Karpas-422 (cell line): ENCODE measurements at regions not wholly inside any gene's neighbourhood (a gene's known extent, or its start where the extent isn't known, plus 50 kb on each side); places are given as distances from the start of the nearest gene placed in this dataset.

Experiments
- DNase-seq: peaks from one replicate; pipeline ENCODE4 v3.0.0-alpha.2; 2015
- H2AFZ ChIP-seq: fragments of 200-600 bp; sonication (generic); 2 replicates; pipeline ENCODE4 v1.6.1; 2014; ENCODE audit warnings: antibody characterized with exemption, low read length, mixed read lengths
- H3K27ac ChIP-seq: fragments of 200-600 bp; sonication (generic); 2 replicates; pipeline ENCODE4 v1.5.1; 2014; ENCODE audit warnings: mild to moderate bottlenecking, low read length, moderate library complexity
- H3K27me3 ChIP-seq: fragments of 200-600 bp; sonication (generic); 2 replicates; pipeline ENCODE4 v1.6.1; 2014; ENCODE audit warnings: low read length, mixed read lengths
- H3K36me3 ChIP-seq: fragments of 200-600 bp; sonication (generic); 2 replicates; pipeline ENCODE4 v1.6.1; 2014; ENCODE audit warnings: low read length, mixed read lengths; ENCODE audit not compliant: insufficient read depth
- H3K4me1 ChIP-seq: fragments of 200-600 bp; sonication (generic); 2 replicates; pipeline ENCODE4 v1.6.1; 2014; ENCODE audit warnings: mild to moderate bottlenecking, low read length, mixed read lengths
- H3K4me2 ChIP-seq: fragments of 200-600 bp; sonication (generic); 2 replicates; pipeline ENCODE4 v1.6.1; 2014; ENCODE audit warnings: low read length, low read depth, mild to moderate bottlenecking; ENCODE audit not compliant: poor library complexity, severe bottlenecking
- H3K4me3 ChIP-seq: fragments of 200-600 bp; sonication (generic); 2 replicates; pipeline ENCODE4 v1.5.1; 2014; ENCODE audit warnings: mild to moderate bottlenecking, antibody characterized with exemption, low read length, mixed read lengths
- H3K79me2 ChIP-seq: fragments of 200-600 bp; sonication (generic); 2 replicates; pipeline ENCODE4 v1.6.1; 2014; ENCODE audit warnings: mild to moderate bottlenecking, low read length, mixed read lengths
- H3K9ac ChIP-seq: fragments of 200-600 bp; sonication (generic); 2 replicates; pipeline ENCODE4 v1.6.0; 2014; ENCODE audit warnings: low read length
- H3K9me2 ChIP-seq: fragments of 200-600 bp; sonication (generic), shearing (Covaris generic); replicated peaks from 2 replicates; pipeline ENCODE4 v1.6.0; 2014; ENCODE audit warnings: mild to moderate bottlenecking, low read length, moderate library complexity; ENCODE audit not compliant: insufficient read depth
- H3K9me3 ChIP-seq: fragments of 300-700, 200-600 bp; sonication (generic); 2 replicates; pipeline ENCODE4 v1.6.1; 2014; ENCODE audit warnings: low read length, mixed read lengths
- H4K20me1 ChIP-seq: fragments of 200-600 bp; sonication (generic); 2 replicates; pipeline ENCODE4 v1.6.1; 2014; ENCODE audit warnings: mild to moderate bottlenecking, antibody characterized with exemption, low read length, low read depth; ENCODE audit not compliant: insufficient read depth

- no peak overlapping the region for H3K9ac ChIP-seq
- H3K4me2 ChIP-seq = no peak overlapping the region
- H3K9me2 ChIP-seq = no peaks in the 10 kb centered on the region
- no peaks in the 10 kb centered on the region for H3K9me3 ChIP-seq
- H3K4me3 ChIP-seq = no peak overlapping the region
- H3K79me2 ChIP-seq = no peaks in the 10 kb centered on the region
- no peaks in the 10 kb centered on the region for H3K36me3 ChIP-seq
- DNase-seq = no peak
- H3K27ac ChIP-seq = no peak overlapping the region
- H3K27me3 ChIP-seq = no peaks in the 10 kb centered on the region
- no peaks in the 10 kb centered on the region for H3K4me1 ChIP-seq
- no peaks in the 10 kb centered on the region for H4K20me1 ChIP-seq
- H2AFZ ChIP-seq = no peak overlapping the region
Observed at GRCh38 chr5:124262470-124262869, 484.0 kb downstream of the ZNF608 start.

- no peaks in the 10 kb centered on the region for H3K27me3 ChIP-seq
- no peak for DNase-seq
- no peaks in the 10 kb centered on the region for H3K9me3 ChIP-seq
- no peak overlapping the region for H3K4me3 ChIP-seq
- H3K9ac ChIP-seq = no peak overlapping the region
- no peaks in the 10 kb centered on the region for H3K36me3 ChIP-seq
- H4K20me1 ChIP-seq = no peaks in the 10 kb centered on the region
- no peaks in the 10 kb centered on the region for H3K9me2 ChIP-seq
- H3K4me2 ChIP-seq = no peak overlapping the region
- H2AFZ ChIP-seq = no peak overlapping the region
- H3K4me1 ChIP-seq = no peaks in the 10 kb centered on the region
- no peaks in the 10 kb centered on the region for H3K79me2 ChIP-seq
- H3K27ac ChIP-seq = no peak overlapping the region
Observed at GRCh38 chr5:124261848-124262247, 484.6 kb downstream of the ZNF608 start.

- Histone ChIP-seq H3K27ac (no peak overlapping the region), H3K9ac (no peak overlapping the region), H3K9me2 (no peaks in the 10 kb centered on the region), H3K4me1 (no peaks in the 10 kb centered on the region), H3K36me3 (no peaks in the 10 kb centered on the region), H3K27me3 (no peaks in the 10 kb centered on the region), H3K9me3 (no peaks in the 10 kb centered on the region), H3K4me3 (no peak overlapping the region), H2AFZ (no peak overlapping the region), H3K4me2 (no peak overlapping the region), H4K20me1 (no peaks in the 10 kb centered on the region), H3K79me2 (no peaks in the 10 kb centered on the region)
- no peak for DNase-seq
Observed at GRCh38 chr5:124260921-124261515, 485.4 kb downstream of the ZNF608 start.

- Histone ChIP-seq H4K20me1 (no peaks in the 10 kb centered on the region), H3K9me3 (no peaks in the 10 kb centered on the region), H3K79me2 (no peaks in the 10 kb centered on the region), H3K4me2 (no peak overlapping the region), H3K27me3 (no peaks in the 10 kb centered on the region), H3K4me3 (no peak overlapping the region), H3K9ac (no peak overlapping the region), H3K36me3 (no peaks in the 10 kb centered on the region), H2AFZ (no peak overlapping the region), H3K9me2 (no peaks in the 10 kb centered on the region), H3K27ac (no peak overlapping the region), H3K4me1 (no peaks in the 10 kb centered on the region)
- DNase-seq = no peak
Observed at GRCh38 chr5:124259017-124259416, 487.4 kb downstream of the ZNF608 start.

GRCh38 chr5:124257048-124257447 lies 489.4 kb downstream of the ZNF608 start:
- Histone ChIP-seq H3K4me3 (no peak overlapping the region), H3K9me2 (no peaks in the 10 kb centered on the region), H3K4me2 (no peak overlapping the region), H3K27me3 (no peaks in the 10 kb centered on the region), H3K27ac (no peak overlapping the region), H3K9ac (no peak overlapping the region), H3K36me3 (no peaks in the 10 kb centered on the region), H3K79me2 (no peaks in the 10 kb centered on the region), H3K4me1 (no peaks in the 10 kb centered on the region), H2AFZ (no peak overlapping the region), H3K9me3 (no peaks in the 10 kb centered on the region), H4K20me1 (no peaks in the 10 kb centered on the region)
- no peak for DNase-seq

- no peaks in the 10 kb centered on the region for H4K20me1 ChIP-seq
- no peaks in the 10 kb centered on the region for H3K9me3 ChIP-seq
- no peak overlapping the region for H3K9ac ChIP-seq
- H2AFZ ChIP-seq = no peak overlapping the region
- no peak overlapping the region for H3K27ac ChIP-seq
- H3K9me2 ChIP-seq = no peaks in the 10 kb centered on the region
- DNase-seq = no peak
- H3K4me1 ChIP-seq = no peaks in the 10 kb centered on the region
- no peaks in the 10 kb centered on the region for H3K36me3 ChIP-seq
- H3K4me3 ChIP-seq = no peak overlapping the region
- no peaks in the 10 kb centered on the region for H3K79me2 ChIP-seq
- H3K4me2 ChIP-seq = no peak overlapping the region
- H3K27me3 ChIP-seq = no peaks in the 10 kb centered on the region
Observed at GRCh38 chr5:124253203-124253810, 493.1 kb downstream of the ZNF608 start.

- H3K4me3 ChIP-seq = no peak overlapping the region
- H2AFZ ChIP-seq = no peak overlapping the region
- H3K4me1 ChIP-seq = no peaks in the 10 kb centered on the region
- H4K20me1 ChIP-seq = no peaks in the 10 kb centered on the region
- no peaks in the 10 kb centered on the region for H3K27me3 ChIP-seq
- no peak overlapping the region for H3K27ac ChIP-seq
- H3K79me2 ChIP-seq = no peaks in the 10 kb centered on the region
- no peak overlapping the region for H3K4me2 ChIP-seq
- H3K9me2 ChIP-seq = no peaks in the 10 kb centered on the region
- H3K9me3 ChIP-seq = no peaks in the 10 kb centered on the region
- no peaks in the 10 kb centered on the region for H3K36me3 ChIP-seq
- no peak for DNase-seq
- no peak overlapping the region for H3K9ac ChIP-seq
Observed at GRCh38 chr5:124252747-124253146, 493.7 kb downstream of the ZNF608 start.

- H3K36me3 ChIP-seq = no peaks in the 10 kb centered on the region
- no peaks in the 10 kb centered on the region for H3K27me3 ChIP-seq
- H3K4me1 ChIP-seq = no peaks in the 10 kb centered on the region
- DNase-seq = no peak
- no peaks in the 10 kb centered on the region for H3K9me2 ChIP-seq
- no peak overlapping the region for H3K4me3 ChIP-seq
- H4K20me1 ChIP-seq = no peaks in the 10 kb centered on the region
- H3K79me2 ChIP-seq = no peaks in the 10 kb centered on the region
- H3K4me2 ChIP-seq = no peak overlapping the region
- H3K9me3 ChIP-seq = no peaks in the 10 kb centered on the region
- H3K27ac ChIP-seq = no peak overlapping the region
- no peak overlapping the region for H2AFZ ChIP-seq
- no peak overlapping the region for H3K9ac ChIP-seq
Observed at GRCh38 chr5:124252191-124252638, 494.2 kb downstream of the ZNF608 start.
